ENCODE measurements at regions not wholly inside any gene's neighbourhood (a gene's known extent, or its start where the extent isn't known, plus 50 kb on each side); places are given as distances from the start of the nearest gene placed in this dataset.

DNA sequence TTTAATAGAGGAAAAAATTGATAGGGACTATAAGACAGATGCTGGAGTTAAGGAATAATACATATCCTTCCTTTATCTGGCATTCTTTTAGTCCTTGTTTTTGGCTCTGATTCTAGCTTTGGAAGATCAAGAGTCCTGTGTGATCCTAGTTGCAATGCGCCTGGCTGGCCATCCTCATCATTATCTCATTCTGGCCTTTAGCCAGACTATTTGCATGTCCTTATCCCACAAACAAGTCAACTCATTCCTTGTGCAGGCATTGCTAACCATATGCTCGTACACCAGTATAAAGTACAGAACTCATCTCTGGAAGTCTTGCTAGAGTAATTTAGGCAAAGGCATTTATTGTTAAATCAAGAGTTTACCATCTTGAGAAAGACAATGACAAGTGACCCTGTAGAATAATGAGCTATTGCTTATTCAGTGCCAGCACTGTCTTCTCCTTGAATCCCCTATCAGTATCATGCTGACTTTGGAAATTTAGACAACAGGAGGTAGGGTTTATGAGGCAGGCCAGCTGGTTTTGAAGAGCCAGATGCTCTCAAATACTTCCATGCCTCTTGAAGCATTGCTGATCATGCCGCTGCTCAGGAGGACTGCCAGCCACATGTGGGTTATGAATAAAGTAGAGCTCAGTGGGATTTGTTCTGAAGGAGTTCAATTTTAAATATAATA lies 1730.3 kb upstream of the TENM3 start:
- H3K4me1 ChIP-seq (ENCODE audit: control insufficient read depth, insufficient read depth, low read length) = no peaks in the 10 kb centered on the region
- POLR2A ChIA-PET = no interaction called here
- no peak overlapping the region for H3K4me3 ChIP-seq
- no peaks in the 10 kb centered on the region for H4K20me1 ChIP-seq (ENCODE audit: control insufficient read depth, insufficient read depth)
- no TSS peak for BruUV-seq (replicated peaks)
- no peaks in the 10 kb centered on the region for H3K36me3 ChIP-seq (ENCODE audit: control insufficient read depth in 2 of 2, insufficient read depth in 2 of 2, low read length in 1 of 2)
- CTCF ChIA-PET = no interaction called here
- DNase-seq (ENCODE audit: low read depth, low spot score) = no peak
- 1% methylated on average over 3 of the region's 3 CpGs for WGBS (ENCODE audit: insufficient coverage, insufficient replicate concordance, low lambda C conversion rate, missing lambda C conversion rate)
- RAD21 ChIA-PET (ENCODE audit: unreplicated experiment) = no interaction called here
- intact Hi-C loops (cut with micrococcal nuclease; ENCODE audit: unreplicated experiment) (no loop called here), in situ Hi-C loops (cut with MboI) (no loop called here)
- H3K4me2 ChIP-seq (ENCODE audit: control insufficient read depth, insufficient read depth) = no peak overlapping the region
- no peak for FAIRE-seq
- no peak overlapping the region for H2AFZ ChIP-seq (ENCODE audit: control insufficient read depth, low read depth, low read length)
- TF ChIP-seq ZNF217 (IDR thresholded peaks at IDR 0.05) (no peak), BCL11A (IDR thresholded peaks at IDR 0.05; ENCODE audit: low read depth, low read length) (no peak), MXI1 (IDR thresholded peaks at IDR 0.05; ENCODE audit: low read depth, low read length) (no peak)
- TF ChIP-seq, protein P1, sequence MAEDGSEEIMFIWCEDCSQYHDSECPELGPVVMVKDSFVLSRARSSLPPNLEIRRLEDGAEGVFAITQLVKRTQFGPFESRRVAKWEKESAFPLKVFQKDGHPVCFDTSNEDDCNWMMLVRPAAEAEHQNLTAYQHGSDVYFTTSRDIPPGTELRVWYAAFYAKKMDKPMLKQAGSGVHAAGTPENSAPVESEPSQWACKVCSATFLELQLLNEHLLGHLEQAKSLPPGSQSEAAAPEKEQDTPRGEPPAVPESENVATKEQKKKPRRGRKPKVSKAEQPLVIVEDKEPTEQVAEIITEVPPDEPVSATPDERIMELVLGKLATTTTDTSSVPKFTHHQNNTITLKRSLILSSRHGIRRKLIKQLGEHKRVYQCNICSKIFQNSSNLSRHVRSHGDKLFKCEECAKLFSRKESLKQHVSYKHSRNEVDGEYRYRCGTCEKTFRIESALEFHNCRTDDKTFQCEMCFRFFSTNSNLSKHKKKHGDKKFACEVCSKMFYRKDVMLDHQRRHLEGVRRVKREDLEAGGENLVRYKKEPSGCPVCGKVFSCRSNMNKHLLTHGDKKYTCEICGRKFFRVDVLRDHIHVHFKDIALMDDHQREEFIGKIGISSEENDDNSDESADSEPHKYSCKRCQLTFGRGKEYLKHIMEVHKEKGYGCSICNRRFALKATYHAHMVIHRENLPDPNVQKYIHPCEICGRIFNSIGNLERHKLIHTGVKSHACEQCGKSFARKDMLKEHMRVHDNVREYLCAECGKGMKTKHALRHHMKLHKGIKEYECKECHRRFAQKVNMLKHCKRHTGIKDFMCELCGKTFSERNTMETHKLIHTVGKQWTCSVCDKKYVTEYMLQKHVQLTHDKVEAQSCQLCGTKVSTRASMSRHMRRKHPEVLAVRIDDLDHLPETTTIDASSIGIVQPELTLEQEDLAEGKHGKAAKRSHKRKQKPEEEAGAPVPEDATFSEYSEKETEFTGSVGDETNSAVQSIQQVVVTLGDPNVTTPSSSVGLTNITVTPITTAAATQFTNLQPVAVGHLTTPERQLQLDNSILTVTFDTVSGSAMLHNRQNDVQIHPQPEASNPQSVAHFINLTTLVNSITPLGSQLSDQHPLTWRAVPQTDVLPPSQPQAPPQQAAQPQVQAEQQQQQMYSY (CRISPR knock-in tag; IDR thresholded peaks at IDR 0.05) = no peak
- TF ChIP-seq, protein P2, sequence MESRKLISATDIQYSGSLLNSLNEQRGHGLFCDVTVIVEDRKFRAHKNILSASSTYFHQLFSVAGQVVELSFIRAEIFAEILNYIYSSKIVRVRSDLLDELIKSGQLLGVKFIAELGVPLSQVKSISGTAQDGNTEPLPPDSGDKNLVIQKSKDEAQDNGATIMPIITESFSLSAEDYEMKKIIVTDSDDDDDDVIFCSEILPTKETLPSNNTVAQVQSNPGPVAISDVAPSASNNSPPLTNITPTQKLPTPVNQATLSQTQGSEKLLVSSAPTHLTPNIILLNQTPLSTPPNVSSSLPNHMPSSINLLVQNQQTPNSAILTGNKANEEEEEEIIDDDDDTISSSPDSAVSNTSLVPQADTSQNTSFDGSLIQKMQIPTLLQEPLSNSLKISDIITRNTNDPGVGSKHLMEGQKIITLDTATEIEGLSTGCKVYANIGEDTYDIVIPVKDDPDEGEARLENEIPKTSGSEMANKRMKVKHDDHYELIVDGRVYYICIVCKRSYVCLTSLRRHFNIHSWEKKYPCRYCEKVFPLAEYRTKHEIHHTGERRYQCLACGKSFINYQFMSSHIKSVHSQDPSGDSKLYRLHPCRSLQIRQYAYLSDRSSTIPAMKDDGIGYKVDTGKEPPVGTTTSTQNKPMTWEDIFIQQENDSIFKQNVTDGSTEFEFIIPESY (IDR thresholded peaks at IDR 0.05) = no peak
- SMC1A ChIA-PET (ENCODE audit: uncharacterized antibody, unreplicated experiment) = no interaction called here
- H3K27ac ChIP-seq (ENCODE audit: control insufficient read depth, insufficient read depth) = no peak overlapping the region
- no peak overlapping the region for H3K9ac ChIP-seq (ENCODE audit: control insufficient read depth, insufficient read depth, low read length)
- H3K9me3 ChIP-seq (replicated peaks; ENCODE audit: control insufficient read depth, insufficient read depth, low read length) = no peaks in the 10 kb centered on the region
- H3K27me3 ChIP-seq (replicated peaks in 1 of 2; ENCODE audit: control insufficient read depth in 2 of 2, insufficient read depth in 2 of 2, low read length in 1 of 2) = no peaks in the 10 kb centered on the region
- H3K79me2 ChIP-seq (ENCODE audit: control insufficient read depth, insufficient read depth, low read length) = no peaks in the 10 kb centered on the region
- ATAC-seq = no peak

Data from GM12878 (cell line).